Activated naive CD4-positive, alpha-beta T cell treated with anti-CD3 and anti-CD28 coated beads, Interleukin-2, amount 10 ng/mL, durations not matched to agents 7 days and 5 days (primary cell): ENCODE measurements at regions not wholly inside any gene's neighbourhood (a gene's known extent, or its start where the extent isn't known, plus 50 kb on each side); places are given as distances from the start of the nearest gene placed in this dataset.

Source experiments
- CTCF ChIA-PET: fragments of 350-600 bp; sonication (Branson Sonifier 250); formaldehyde crosslinking; loops from one replicate; lab custom pipeline; 2021; ENCODE audit warnings: antibody characterized with exemption; lab: Charles Lee
- DNase-seq: peaks from one replicate; pipeline ENCODE4 v3.0.0-alpha.2; 2020
- H3K27ac Mint-ChIP-seq: one replicate; pipeline ENCODE4 v1.8.0; 2021; ENCODE audit warnings: mild to moderate bottlenecking, moderate library complexity, mixed read lengths
- H3K27me3 Mint-ChIP-seq: one replicate; pipeline ENCODE4 v1.8.0; 2021; ENCODE audit warnings: mild to moderate bottlenecking, mixed read lengths
- H3K36me3 Mint-ChIP-seq: one replicate; pipeline ENCODE4 v1.8.0; 2021; ENCODE audit warnings: mixed read lengths
- H3K4me1 Mint-ChIP-seq: one replicate; pipeline ENCODE4 v1.8.0; 2021; ENCODE audit warnings: mixed read lengths
- H3K4me3 Mint-ChIP-seq: one replicate; pipeline ENCODE4 v1.8.0; 2021; ENCODE audit warnings: mild to moderate bottlenecking, moderate library complexity, mixed read lengths
- H3K9me3 Mint-ChIP-seq: one replicate; pipeline ENCODE4 v1.8.0; 2021; ENCODE audit warnings: mixed read lengths

DNA sequence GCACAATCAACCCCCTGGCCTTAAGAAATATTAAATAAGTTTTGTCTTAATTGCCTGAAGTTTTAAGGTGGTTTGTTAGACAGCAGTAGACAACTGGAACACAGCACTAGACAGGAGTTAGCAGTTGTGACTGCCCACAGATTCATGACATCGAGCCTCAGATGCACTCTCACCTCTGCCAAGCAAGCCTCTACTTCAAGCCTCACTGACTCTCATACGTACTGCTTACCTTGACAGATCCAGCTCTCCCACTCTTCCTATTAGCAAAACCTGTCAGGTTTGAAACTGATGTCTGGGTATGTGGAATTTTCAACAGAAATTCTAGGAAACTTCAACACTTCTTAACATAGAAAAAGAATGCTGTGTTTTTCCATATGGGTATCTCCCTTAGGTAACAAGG lies 382.9 kb upstream of the DPH6 start:
- H3K4me3 Mint-ChIP-seq: no peak overlapping the region
- no peaks in the 10 kb centered on the region for H3K4me1 Mint-ChIP-seq
- H3K36me3 Mint-ChIP-seq: no peaks in the 10 kb centered on the region
- DNase-seq: no peak
- H3K9me3 Mint-ChIP-seq: peaks cover 2% of the 10 kb centered on the region
- H3K27ac Mint-ChIP-seq: no peak overlapping the region
- H3K27me3 Mint-ChIP-seq: no peaks in the 10 kb centered on the region
- CTCF ChIA-PET: no interaction called here

DNA sequence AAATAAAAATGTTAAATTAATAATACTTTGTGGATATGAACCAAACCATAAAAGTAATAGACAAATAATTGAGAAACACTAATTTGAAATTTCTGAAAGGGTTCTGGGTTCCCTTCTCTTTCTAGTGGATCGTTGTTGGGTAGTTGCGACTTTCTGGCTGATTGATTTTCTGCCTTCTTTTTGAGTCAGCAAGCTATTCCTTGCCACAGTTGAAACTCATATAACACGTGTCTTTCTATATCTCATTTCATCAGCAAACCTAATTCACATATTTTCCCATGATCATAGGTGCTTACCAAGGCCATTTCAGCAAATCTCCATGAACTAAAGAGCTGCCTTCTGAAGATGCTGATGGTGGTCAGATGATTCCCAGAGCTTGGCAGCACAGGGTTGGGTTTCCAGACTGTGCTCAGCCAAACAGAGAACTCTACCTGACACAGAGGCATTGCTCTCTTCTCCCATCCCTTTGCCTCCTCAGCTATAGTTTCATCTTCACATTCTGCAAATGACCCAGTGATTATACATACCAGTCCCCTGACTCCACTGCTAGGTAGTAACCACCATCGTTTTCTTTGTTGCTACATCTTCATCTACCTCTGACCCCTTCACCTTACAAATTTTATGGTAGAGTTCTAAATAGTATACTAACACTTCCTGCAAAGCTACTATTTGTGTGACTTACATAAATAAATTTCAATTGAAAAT lies 383.9 kb upstream of the DPH6 start:
- Mint-ChIP-seq H3K4me1 (no peaks in the 10 kb centered on the region), H3K9me3 (peaks cover 2% of the 10 kb centered on the region), H3K36me3 (no peaks in the 10 kb centered on the region), H3K27me3 (no peaks in the 10 kb centered on the region), H3K27ac (no peak overlapping the region), H3K4me3 (no peak overlapping the region)
- CTCF ChIA-PET: no interaction called here
- no peak for DNase-seq

DNA sequence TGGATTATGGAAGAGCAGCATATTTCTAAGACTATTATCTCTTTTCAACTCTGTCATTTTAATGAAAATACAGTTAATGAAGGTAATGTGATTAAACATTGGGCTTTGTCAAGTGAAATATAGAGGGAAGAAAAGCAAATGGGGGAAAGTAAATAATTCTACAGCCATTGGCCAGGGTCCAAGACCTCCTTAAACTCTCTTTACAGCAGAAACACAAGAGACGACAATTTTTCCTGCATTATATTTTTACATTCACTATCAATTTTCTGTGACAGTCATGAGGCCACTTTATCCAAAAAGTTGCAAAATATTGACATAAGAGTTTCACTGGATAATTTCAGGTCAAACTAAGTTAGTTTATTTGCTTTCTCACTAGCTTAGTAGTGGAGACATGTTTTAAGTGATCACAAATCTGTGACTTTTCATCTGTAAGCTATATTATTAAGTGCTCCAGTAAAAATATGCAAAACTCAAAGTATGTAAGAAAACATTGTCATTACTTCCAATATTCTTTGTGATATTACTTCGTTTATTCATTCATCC lies 385.9 kb upstream of the DPH6 start:
- Mint-ChIP-seq H3K4me1 (no peaks in the 10 kb centered on the region), H3K27me3 (no peaks in the 10 kb centered on the region), H3K4me3 (no peak overlapping the region), H3K27ac (no peak overlapping the region), H3K36me3 (no peaks in the 10 kb centered on the region), H3K9me3 (peaks cover 2% of the 10 kb centered on the region)
- CTCF ChIA-PET: interaction anchor here (1.4 kb wide), 1 partner anchor 10 kb away, joined by 4 read pairs; no protein-coding TSS in a partner anchor
- DNase-seq: no peak

DNA sequence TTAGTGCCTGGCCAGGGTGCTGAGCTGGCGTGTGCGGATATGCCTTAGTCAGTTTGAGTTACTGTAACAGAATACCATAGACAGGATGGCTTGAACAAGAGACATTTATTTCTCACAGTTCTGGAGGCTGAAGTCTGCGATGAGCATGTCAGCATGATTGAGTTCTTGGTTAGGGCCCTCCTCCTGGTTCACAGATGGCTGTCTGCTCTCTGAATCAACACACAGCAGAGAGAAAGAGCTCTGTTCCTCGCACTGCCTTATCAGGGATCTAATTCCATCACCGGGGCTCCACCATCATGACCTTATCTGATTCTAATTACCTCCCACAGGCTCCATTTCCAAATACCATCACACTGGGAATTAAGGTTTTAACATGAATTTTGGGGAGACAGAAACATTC lies 386.6 kb upstream of the DPH6 start:
- H3K36me3 Mint-ChIP-seq: no peaks in the 10 kb centered on the region
- no peak overlapping the region for H3K27ac Mint-ChIP-seq
- no peak overlapping the region for H3K4me3 Mint-ChIP-seq
- no peak for DNase-seq
- H3K27me3 Mint-ChIP-seq: no peaks in the 10 kb centered on the region
- CTCF ChIA-PET: no interaction called here
- no peaks in the 10 kb centered on the region for H3K4me1 Mint-ChIP-seq
- H3K9me3 Mint-ChIP-seq: peaks cover 2% of the 10 kb centered on the region

DNA sequence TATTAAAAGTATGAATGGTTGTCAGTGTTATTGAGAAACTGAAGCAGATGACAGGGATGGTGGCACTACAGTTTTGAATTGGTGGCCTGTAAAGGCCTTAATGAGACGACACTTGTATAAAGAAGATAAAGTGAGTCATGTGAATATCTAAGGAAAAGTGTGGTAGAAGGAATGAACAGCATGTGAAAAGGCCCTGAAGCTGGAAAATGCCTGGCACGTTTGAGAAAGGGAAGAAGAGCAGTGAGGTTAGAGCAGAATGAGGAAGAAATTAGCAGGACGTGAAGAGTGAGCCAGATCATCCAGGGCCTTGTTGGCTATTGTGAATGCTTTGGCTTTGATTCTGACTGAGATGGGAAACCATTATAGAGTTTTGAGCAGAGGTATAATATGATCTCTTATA lies 387.6 kb upstream of the DPH6 start:
- no peak for DNase-seq
- Mint-ChIP-seq H3K27ac (no peak overlapping the region), H3K27me3 (no peaks in the 10 kb centered on the region), H3K4me1 (no peaks in the 10 kb centered on the region), H3K9me3 (peaks cover 2% of the 10 kb centered on the region), H3K4me3 (no peak overlapping the region), H3K36me3 (no peaks in the 10 kb centered on the region)
- CTCF ChIA-PET: no interaction called here

DNA sequence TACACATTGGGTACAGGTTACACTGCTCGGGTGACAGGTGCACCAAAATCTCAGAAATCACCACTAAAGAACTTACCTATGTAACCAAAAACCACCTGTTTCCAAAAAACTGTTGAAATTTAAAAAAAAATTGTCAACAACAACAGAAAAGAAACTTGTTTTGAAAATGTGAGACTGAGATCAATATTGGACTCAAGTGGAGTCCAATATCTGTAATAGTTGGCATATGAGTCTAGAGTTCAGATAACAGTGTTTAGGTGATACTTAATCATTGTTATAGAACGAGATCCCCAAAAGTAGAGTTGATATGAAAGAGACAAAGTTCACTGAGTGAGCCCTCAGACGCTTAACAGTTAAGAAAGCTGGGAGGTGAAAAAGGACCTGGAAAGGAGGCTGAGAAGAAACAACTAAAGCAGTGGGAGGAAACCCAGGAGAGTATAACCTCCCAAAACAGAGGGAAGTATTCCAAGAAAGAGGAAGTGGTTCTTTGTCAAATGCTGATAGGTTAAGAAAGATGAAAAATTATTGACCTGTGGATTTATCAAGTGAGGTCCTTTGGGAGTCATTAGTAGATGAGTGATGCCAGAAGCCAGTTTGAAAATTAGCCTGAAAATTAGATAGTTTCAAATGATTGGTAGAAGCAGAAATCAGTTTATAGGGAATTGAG lies 388.6 kb upstream of the DPH6 start:
- Mint-ChIP-seq H3K4me3 (no peak overlapping the region), H3K27me3 (no peaks in the 10 kb centered on the region), H3K4me1 (no peaks in the 10 kb centered on the region), H3K27ac (no peak overlapping the region), H3K36me3 (no peaks in the 10 kb centered on the region), H3K9me3 (peaks cover 2% of the 10 kb centered on the region)
- CTCF ChIA-PET: no interaction called here
- DNase-seq: no peak

DNA sequence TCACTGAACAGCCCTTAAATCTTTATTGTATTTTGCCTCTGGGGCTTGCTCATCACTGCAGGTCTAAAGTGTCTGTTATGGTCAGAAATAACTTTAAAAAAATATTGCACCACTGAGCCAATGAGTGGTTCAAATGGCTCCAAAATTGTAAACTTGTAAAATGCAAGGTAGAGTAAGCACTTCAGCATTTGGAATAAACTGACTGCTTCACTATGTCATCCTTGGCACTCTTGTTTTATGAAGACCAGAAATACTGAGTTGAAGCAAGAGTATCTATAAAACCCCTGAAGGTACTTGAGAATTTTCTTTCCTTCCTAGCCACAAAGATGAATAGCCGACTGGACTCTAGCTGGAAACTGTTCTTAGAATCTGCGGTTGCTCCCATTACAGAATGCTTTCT lies 390.3 kb upstream of the DPH6 start:
- no peak overlapping the region for H3K27ac Mint-ChIP-seq
- DNase-seq: no peak
- H3K4me3 Mint-ChIP-seq: no peak overlapping the region
- H3K9me3 Mint-ChIP-seq: no peaks in the 10 kb centered on the region
- CTCF ChIA-PET: no interaction called here
- no peaks in the 10 kb centered on the region for H3K36me3 Mint-ChIP-seq
- H3K4me1 Mint-ChIP-seq: no peaks in the 10 kb centered on the region
- no peaks in the 10 kb centered on the region for H3K27me3 Mint-ChIP-seq

DNA sequence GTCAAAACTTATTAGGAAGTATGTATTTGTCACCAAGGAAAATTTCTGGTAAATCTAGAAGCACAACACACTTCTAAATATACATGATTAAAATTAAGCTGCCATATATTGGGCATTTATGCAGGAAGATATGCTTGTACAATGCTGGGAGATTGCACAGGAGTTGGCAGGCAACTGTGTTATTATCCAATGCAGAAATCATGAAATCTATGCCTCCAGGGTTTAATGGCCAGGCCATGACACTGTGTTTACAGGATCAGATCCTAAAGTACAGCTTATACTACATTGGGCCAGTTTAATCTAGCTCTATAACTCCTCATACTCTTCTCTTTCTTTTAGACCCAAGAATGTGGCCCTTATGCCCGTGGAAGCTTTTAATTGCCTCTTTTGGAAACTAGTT lies 391.4 kb upstream of the DPH6 start:
- Mint-ChIP-seq H3K9me3 (no peaks in the 10 kb centered on the region), H3K4me3 (no peak overlapping the region), H3K36me3 (no peaks in the 10 kb centered on the region), H3K4me1 (no peaks in the 10 kb centered on the region), H3K27me3 (no peaks in the 10 kb centered on the region), H3K27ac (no peak overlapping the region)
- CTCF ChIA-PET: no interaction called here
- no peak for DNase-seq

DNA sequence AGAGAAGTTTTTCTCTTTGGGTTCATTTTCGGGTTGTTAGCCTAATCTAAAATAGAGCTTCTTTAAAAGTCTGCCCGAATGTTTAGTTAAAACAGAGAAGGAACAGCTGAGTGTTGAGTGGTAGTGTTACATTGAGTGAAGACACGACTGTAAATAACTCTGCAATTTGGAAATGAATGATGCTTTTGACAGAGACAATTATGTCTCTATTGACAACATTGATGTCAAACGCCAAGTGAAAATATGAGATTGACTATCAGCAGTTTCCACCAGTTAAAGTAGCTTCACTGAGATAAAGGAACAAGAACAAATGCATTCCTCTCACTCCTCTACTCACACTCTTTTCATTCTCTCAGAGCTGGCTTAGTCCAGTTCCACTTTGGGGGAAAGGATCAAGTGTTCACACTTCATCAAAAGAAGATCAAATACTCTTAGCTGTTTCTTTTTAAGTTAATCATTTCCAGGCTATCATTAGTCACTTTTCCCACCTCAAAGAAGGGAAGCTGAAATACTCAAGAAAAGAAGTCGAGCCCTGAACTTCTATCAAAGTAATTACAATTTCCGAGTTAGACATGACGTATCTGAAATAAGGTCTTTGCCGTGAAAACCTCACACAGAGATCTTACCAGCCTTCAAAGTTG lies 399.1 kb upstream of the DPH6 start:
- Mint-ChIP-seq H3K4me3 (no peak overlapping the region), H3K36me3 (no peaks in the 10 kb centered on the region), H3K9me3 (peaks cover 3% of the 10 kb centered on the region), H3K27ac (no peak overlapping the region), H3K4me1 (no peaks in the 10 kb centered on the region), H3K27me3 (no peaks in the 10 kb centered on the region)
- DNase-seq: no peak
- CTCF ChIA-PET: no interaction called here

DNA sequence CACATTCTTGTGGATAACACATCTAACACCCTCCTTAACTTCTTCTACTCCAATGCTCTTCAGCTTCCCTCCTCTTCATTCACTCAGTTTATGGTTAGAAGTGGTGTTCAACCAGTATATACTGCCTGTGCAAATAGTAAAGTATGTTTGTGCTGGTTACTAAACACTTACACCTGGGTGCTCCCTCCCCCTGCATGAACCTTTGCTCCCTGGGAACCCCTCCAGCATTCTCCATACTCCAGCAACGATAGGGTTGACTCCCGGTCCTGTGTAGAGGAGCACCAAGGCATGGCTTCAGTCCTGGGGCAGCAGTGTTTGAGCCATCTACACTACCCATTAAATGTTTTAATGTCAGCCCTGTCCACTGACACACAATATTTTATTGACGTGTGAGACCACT lies 407.5 kb upstream of the DPH6 start:
- Mint-ChIP-seq H3K9me3 (no peaks in the 10 kb centered on the region), H3K4me1 (no peaks in the 10 kb centered on the region), H3K27me3 (no peaks in the 10 kb centered on the region), H3K4me3 (no peak overlapping the region), H3K36me3 (no peaks in the 10 kb centered on the region), H3K27ac (no peak overlapping the region)
- DNase-seq: no peak
- CTCF ChIA-PET: no interaction called here

DNA sequence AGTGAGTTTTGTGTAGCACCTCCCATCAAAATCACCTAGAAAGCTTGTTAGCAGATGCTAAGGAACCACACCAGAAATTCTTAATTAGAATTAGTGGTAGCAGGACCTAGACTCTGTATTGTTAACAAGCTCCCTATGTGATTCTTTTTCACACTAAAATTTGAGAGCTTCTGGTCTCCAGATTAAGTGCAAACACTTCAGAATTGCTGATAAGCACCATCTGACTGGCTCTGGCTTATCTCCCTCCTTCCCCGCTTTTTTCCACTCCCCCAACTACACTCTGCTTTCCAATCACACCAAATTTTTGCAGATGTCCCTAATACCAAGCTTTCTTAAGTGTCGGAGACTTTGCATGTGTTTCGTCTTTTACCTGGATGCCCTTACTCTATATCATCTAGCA lies 410.1 kb upstream of the DPH6 start:
- Mint-ChIP-seq H3K4me3 (no peak overlapping the region), H3K27me3 (no peaks in the 10 kb centered on the region), H3K9me3 (no peaks in the 10 kb centered on the region), H3K27ac (no peak overlapping the region), H3K36me3 (no peaks in the 10 kb centered on the region), H3K4me1 (no peaks in the 10 kb centered on the region)
- no peak for DNase-seq
- CTCF ChIA-PET: no interaction called here

DNA sequence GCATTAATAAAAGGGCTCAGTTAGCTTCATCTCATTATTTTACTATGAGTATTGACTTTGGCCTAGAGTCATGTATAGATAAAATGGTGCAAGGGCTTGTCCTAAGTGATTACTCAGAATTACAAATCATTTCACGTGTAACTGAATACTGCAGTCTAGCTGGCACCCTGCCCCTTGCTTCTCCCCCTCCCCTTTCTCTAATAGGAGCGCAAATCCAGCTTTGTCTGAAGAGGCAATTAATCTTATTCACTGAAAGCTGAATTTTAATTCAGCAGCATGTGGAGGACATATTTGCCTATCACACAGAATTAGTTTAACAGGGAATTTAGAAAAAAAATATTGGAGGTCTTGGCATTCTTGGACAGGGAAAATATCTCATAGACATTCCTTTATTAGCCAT lies 412.1 kb upstream of the DPH6 start:
- Mint-ChIP-seq H3K27ac (no peak overlapping the region), H3K9me3 (no peaks in the 10 kb centered on the region), H3K27me3 (no peaks in the 10 kb centered on the region), H3K36me3 (no peaks in the 10 kb centered on the region), H3K4me1 (no peaks in the 10 kb centered on the region), H3K4me3 (no peak overlapping the region)
- no peak for DNase-seq
- CTCF ChIA-PET: no interaction called here

DNA sequence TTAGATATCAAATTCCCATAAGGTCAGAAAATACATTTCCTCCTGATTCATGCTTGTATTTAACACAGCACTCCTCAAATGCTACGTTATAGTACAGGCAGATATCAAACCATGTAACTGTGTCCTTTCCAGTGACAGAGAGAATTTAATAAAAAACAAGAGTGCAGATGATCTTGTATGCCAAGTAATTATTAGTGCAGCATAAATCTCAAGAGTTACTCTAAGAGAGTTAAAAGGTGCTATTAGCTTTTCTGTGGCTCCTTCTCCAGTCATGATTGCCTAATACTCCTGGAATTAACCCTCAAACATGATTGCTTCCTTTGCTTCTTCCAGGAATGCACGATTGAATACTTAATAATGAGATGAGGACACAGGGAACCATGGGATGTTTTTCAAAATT lies 413.0 kb upstream of the DPH6 start:
- no peak for DNase-seq
- H3K4me3 Mint-ChIP-seq: no peak overlapping the region
- H3K9me3 Mint-ChIP-seq: no peaks in the 10 kb centered on the region
- H3K27ac Mint-ChIP-seq: no peak overlapping the region
- no peaks in the 10 kb centered on the region for H3K4me1 Mint-ChIP-seq
- CTCF ChIA-PET: no interaction called here
- H3K36me3 Mint-ChIP-seq: no peaks in the 10 kb centered on the region
- H3K27me3 Mint-ChIP-seq: no peaks in the 10 kb centered on the region

DNA sequence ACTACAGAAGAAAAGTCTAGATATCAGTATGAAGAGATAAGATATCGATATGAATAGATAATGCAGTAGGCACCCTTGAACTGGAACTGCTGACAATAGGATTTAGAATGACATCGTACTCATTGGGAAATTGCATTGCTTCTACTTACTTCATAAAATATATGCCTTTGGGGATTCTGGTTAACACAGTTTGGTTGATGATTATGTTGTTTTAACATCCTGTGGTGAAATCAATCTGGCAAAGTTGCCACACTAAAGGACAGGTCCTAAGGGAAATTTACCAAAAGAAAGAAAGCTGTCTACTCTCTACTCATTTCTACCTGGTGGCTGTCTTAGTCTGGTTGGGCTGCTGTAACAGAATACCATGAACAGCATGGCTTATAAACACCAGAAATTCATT lies 417.4 kb upstream of the DPH6 start:
- Mint-ChIP-seq H3K4me1 (no peaks in the 10 kb centered on the region), H3K9me3 (peaks cover 3% of the 10 kb centered on the region), H3K27me3 (no peaks in the 10 kb centered on the region), H3K27ac (no peak overlapping the region), H3K4me3 (no peak overlapping the region), H3K36me3 (no peaks in the 10 kb centered on the region)
- DNase-seq: no peak
- CTCF ChIA-PET: no interaction called here

DNA sequence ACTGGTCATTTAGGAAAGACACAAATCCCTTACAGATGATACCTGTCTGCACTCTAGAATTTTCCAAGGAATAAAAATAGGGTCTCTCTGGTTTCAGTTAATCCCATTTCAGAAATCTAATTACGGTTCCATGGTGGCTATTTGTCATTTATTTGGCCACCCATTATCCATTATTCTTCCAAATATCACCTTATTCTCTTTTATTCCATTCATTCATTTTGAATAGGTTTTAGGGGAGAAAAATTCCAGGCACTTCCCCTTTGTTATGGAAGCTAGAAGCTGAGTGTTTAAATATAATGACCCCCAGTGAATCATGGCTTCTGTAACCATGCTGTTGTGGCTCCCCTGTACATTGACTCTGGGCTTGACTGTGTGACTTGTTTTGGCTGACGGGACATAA lies 420.8 kb upstream of the DPH6 start:
- CTCF ChIA-PET: no interaction called here
- no peak overlapping the region for H3K27ac Mint-ChIP-seq
- no peaks in the 10 kb centered on the region for H3K27me3 Mint-ChIP-seq
- H3K4me1 Mint-ChIP-seq: no peaks in the 10 kb centered on the region
- DNase-seq: no peak
- no peak overlapping the region for H3K4me3 Mint-ChIP-seq
- no peaks in the 10 kb centered on the region for H3K36me3 Mint-ChIP-seq
- H3K9me3 Mint-ChIP-seq: peaks cover 3% of the 10 kb centered on the region
